ENCODE measurements at regions not wholly inside any gene's neighbourhood (a gene's known extent, or its start where the extent isn't known, plus 50 kb on each side); places are given as distances from the start of the nearest gene placed in this dataset.

GRCh38 chr13:73261739-73262216 is 203.0 kb downstream of the KLF5 start:
- TF ChIP-seq CTCF (conservative IDR thresholded peaks at IDR 0.05), result no peak
- no peak overlapping the region for H3K27ac Mint-ChIP-seq
- H3K27me3 Mint-ChIP-seq, result no peaks in the 10 kb centered on the region
- DNase-seq (ENCODE audit: extremely low spot score, unreplicated experiment), result no peak
- peaks cover 17% of the 10 kb centered on the region for H3K4me1 Mint-ChIP-seq (ENCODE audit: unreplicated experiment)
- H3K9me3 Mint-ChIP-seq, result no peaks in the 10 kb centered on the region
- H3K36me3 Mint-ChIP-seq, result no peaks in the 10 kb centered on the region
- no peak overlapping the region for H3K4me3 Mint-ChIP-seq

GRCh38 chr13:73259061-73260017 is 200.5 kb downstream of the KLF5 start:
- Mint-ChIP-seq H3K4me1 (ENCODE audit: unreplicated experiment) (peaks cover 20% of the 10 kb centered on the region), H3K4me3 (peak overlapping the region; percentile 35), H3K9me3 (peaks cover 4% of the 10 kb centered on the region), H3K27ac (peak overlapping the region; percentile 38), H3K36me3 (no peaks in the 10 kb centered on the region), H3K27me3 (no peaks in the 10 kb centered on the region)
- DNase-seq (ENCODE audit: extremely low spot score, unreplicated experiment), result no peak
- no peak for TF ChIP-seq CTCF (conservative IDR thresholded peaks at IDR 0.05)

GRCh38 chr13:73258406-73258805 is 199.6 kb downstream of the KLF5 start:
- no peaks in the 10 kb centered on the region for H3K27me3 Mint-ChIP-seq
- H3K36me3 Mint-ChIP-seq, result peaks cover under 1% of the 10 kb centered on the region
- TF ChIP-seq CTCF (conservative IDR thresholded peaks at IDR 0.05), result no peak
- H3K4me3 Mint-ChIP-seq, result no peak overlapping the region
- H3K4me1 Mint-ChIP-seq (ENCODE audit: unreplicated experiment), result peaks cover 22% of the 10 kb centered on the region
- DNase-seq (ENCODE audit: extremely low spot score, unreplicated experiment), result no peak
- peaks cover 4% of the 10 kb centered on the region for H3K9me3 Mint-ChIP-seq
- H3K27ac Mint-ChIP-seq, result peak overlapping the region; percentile 38

GRCh38 chr13:73254827-73255226 is 196.0 kb downstream of the KLF5 start:
- Mint-ChIP-seq H3K9me3 (peaks cover 4% of the 10 kb centered on the region), H3K27ac (no peak overlapping the region), H3K27me3 (no peaks in the 10 kb centered on the region), H3K4me1 (ENCODE audit: unreplicated experiment) (peaks cover 44% of the 10 kb centered on the region), H3K4me3 (no peak overlapping the region), H3K36me3 (peaks cover 3% of the 10 kb centered on the region)
- no peak for DNase-seq (ENCODE audit: extremely low spot score, unreplicated experiment)
- TF ChIP-seq CTCF (conservative IDR thresholded peaks at IDR 0.05), result no peak

GRCh38 chr13:73251626-73252265 is 192.9 kb downstream of the KLF5 start:
- TF ChIP-seq CTCF (conservative IDR thresholded peaks at IDR 0.05), result no peak
- DNase-seq (ENCODE audit: extremely low spot score, unreplicated experiment), result no peak
- H3K9me3 Mint-ChIP-seq, result peaks cover 4% of the 10 kb centered on the region
- peak overlapping the region; percentile 40 for H3K4me3 Mint-ChIP-seq
- peaks cover 42% of the 10 kb centered on the region for H3K4me1 Mint-ChIP-seq (ENCODE audit: unreplicated experiment)
- H3K27me3 Mint-ChIP-seq, result no peaks in the 10 kb centered on the region
- H3K36me3 Mint-ChIP-seq, result peaks cover 3% of the 10 kb centered on the region
- peak overlapping the region; percentile 95 for H3K27ac Mint-ChIP-seq

Data from type B pancreatic cell (in vitro differentiated cells).